Smooth muscle cell (in vitro differentiated cells): ENCODE measurements at regions not wholly inside any gene's neighbourhood (a gene's known extent, or its start where the extent isn't known, plus 50 kb on each side); places are given as distances from the start of the nearest gene placed in this dataset.

ENCODE experiments used
- DNase-seq: peaks from one replicate; lab custom pipeline; 2025; ENCODE audit not compliant: unreplicated experiment; lab: John Stamatoyannopoulos, UW
- H2AFZ ChIP-seq: fragments of 200-600 bp; sonication (generic); 2 replicates; pipeline ENCODE4 v1.6.0; 2016; ENCODE audit warnings: antibody characterized with exemption, low read depth, mild to moderate bottlenecking
- H3F3A ChIP-seq: fragments of 200-600 bp; sonication (generic); 2 replicates; pipeline ENCODE4 v1.6.0; 2017; ENCODE audit warnings: antibody characterized with exemption, low read depth
- H3K27ac ChIP-seq: fragments of 200-600 bp; sonication (generic); 2 replicates; pipeline ENCODE4 v1.5.1; 2016; ENCODE audit warnings: low read depth, mild to moderate bottlenecking
- H3K27me3 ChIP-seq: fragments of 200-600 bp; sonication (generic); 2 replicates; pipeline ENCODE4 v1.6.1; 2016; ENCODE audit warnings: low read depth, mild to moderate bottlenecking
- H3K36me3 ChIP-seq: fragments of 200-600 bp; sonication (generic); 2 replicates; pipeline ENCODE4 v1.5.1; 2016; ENCODE audit warnings: low read depth
- H3K4me1 ChIP-seq: fragments of 200-600 bp; sonication (generic); 2 replicates; pipeline ENCODE4 v1.5.1; 2016; ENCODE audit warnings: low read depth
- H3K4me2 ChIP-seq: fragments of 200-600 bp; sonication (generic); 2 replicates; pipeline ENCODE4 v1.6.0; 2016; ENCODE audit warnings: mild to moderate bottlenecking
- H3K4me3 ChIP-seq: fragments of 200-600 bp; sonication (generic); 2 replicates; pipeline ENCODE4 v1.5.1; 2016; ENCODE audit warnings: mild to moderate bottlenecking
- H3K79me2 ChIP-seq: fragments of 200-600 bp; sonication (generic); 2 replicates; pipeline ENCODE4 v1.6.0; 2016; ENCODE audit warnings: low read depth, mild to moderate bottlenecking
- H3K9ac ChIP-seq: fragments of 200-600 bp; sonication (generic); 2 replicates; pipeline ENCODE4 v1.6.0; 2016; ENCODE audit warnings: low read depth
- H3K9me3 ChIP-seq: fragments of 200-600 bp; sonication (generic); replicated peaks from 2 replicates; pipeline ENCODE4 v1.5.1; 2016; ENCODE audit warnings: low read depth
- H4K20me1 ChIP-seq: fragments of 200-600 bp; sonication (generic); 2 replicates; pipeline ENCODE4 v1.6.0; 2016; ENCODE audit warnings: low read depth
- WGBS: methylation state at CpG from one replicate; pipeline ENCODE4 v1.1.7; 2016; ENCODE audit warnings: low lambda C conversion rate; 5-methylcytosine and 5-hydroxymethylcytosine counted together
- TF ChIP-seq, protein P1 (sequence below): fragments of 200-600 bp; sonication (generic); IDR thresholded peaks from 2 replicates; pipeline ENCODE4 v1.5.1; 2017; ENCODE audit warnings: borderline replicate concordance, mild to moderate bottlenecking, antibody characterized with exemption; ENCODE audit not compliant: insufficient read depth, poor library complexity, severe bottlenecking

DNA sequence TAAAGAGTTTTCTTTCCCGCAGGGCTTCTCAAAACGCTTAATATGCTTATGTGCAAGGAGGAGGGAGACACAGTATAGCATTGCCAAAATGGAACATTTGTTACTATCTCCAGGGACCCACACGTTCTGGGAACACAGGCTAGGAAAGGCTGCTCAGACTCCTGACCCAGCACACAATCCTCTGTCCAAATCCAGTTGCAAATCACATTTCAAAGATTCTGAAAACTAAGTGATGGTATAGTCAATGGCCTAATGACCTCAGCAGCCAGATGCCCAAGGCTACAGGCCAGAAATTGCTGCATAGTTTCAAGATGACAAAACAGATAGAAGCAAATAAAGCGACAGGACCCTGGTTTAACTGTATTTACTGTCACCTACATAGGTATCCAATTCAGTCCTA, 97.0 kb upstream of the GRIP1 start:
- no peaks in the 10 kb centered on the region for H3F3A ChIP-seq
- 48% methylated on average over 4 of the region's 4 CpGs for WGBS
- no peaks in the 10 kb centered on the region for H3K9me3 ChIP-seq
- no peaks in the 10 kb centered on the region for H4K20me1 ChIP-seq
- no peak for DNase-seq
- H3K9ac ChIP-seq, result no peak overlapping the region
- no peak overlapping the region for H3K27ac ChIP-seq
- H3K36me3 ChIP-seq, result no peaks in the 10 kb centered on the region
- H3K79me2 ChIP-seq, result no peaks in the 10 kb centered on the region
- H3K4me2 ChIP-seq, result no peak overlapping the region
- H2AFZ ChIP-seq, result no peak overlapping the region
- H3K27me3 ChIP-seq, result no peaks in the 10 kb centered on the region
- H3K4me3 ChIP-seq, result no peak overlapping the region
- no peaks in the 10 kb centered on the region for H3K4me1 ChIP-seq
- TF ChIP-seq, protein P1, sequence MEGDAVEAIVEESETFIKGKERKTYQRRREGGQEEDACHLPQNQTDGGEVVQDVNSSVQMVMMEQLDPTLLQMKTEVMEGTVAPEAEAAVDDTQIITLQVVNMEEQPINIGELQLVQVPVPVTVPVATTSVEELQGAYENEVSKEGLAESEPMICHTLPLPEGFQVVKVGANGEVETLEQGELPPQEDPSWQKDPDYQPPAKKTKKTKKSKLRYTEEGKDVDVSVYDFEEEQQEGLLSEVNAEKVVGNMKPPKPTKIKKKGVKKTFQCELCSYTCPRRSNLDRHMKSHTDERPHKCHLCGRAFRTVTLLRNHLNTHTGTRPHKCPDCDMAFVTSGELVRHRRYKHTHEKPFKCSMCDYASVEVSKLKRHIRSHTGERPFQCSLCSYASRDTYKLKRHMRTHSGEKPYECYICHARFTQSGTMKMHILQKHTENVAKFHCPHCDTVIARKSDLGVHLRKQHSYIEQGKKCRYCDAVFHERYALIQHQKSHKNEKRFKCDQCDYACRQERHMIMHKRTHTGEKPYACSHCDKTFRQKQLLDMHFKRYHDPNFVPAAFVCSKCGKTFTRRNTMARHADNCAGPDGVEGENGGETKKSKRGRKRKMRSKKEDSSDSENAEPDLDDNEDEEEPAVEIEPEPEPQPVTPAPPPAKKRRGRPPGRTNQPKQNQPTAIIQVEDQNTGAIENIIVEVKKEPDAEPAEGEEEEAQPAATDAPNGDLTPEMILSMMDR, result no peak

- no peaks in the 10 kb centered on the region for H4K20me1 ChIP-seq
- 88% methylated on average over 2 of the region's 2 CpGs for WGBS
- H3F3A ChIP-seq, result no peaks in the 10 kb centered on the region
- no peaks in the 10 kb centered on the region for H3K36me3 ChIP-seq
- no peak overlapping the region for H3K4me3 ChIP-seq
- no peak overlapping the region for H3K4me2 ChIP-seq
- no peaks in the 10 kb centered on the region for H3K9me3 ChIP-seq
- no peaks in the 10 kb centered on the region for H3K27me3 ChIP-seq
- TF ChIP-seq, protein P1, result no peak
- H2AFZ ChIP-seq, result no peak overlapping the region
- no peak overlapping the region for H3K27ac ChIP-seq
- DNase-seq, result no peak
- H3K4me1 ChIP-seq, result no peaks in the 10 kb centered on the region
- H3K79me2 ChIP-seq, result no peaks in the 10 kb centered on the region
- no peak overlapping the region for H3K9ac ChIP-seq
Observed at GRCh38 chr12:66776974-66777373, 98.1 kb upstream of the GRIP1 start.

GRCh38 chr12:66779466-66779865, 100.6 kb upstream of the GRIP1 start:
- H4K20me1 ChIP-seq, result no peaks in the 10 kb centered on the region
- H3K9ac ChIP-seq, result no peak overlapping the region
- H3K4me3 ChIP-seq, result no peak overlapping the region
- no peaks in the 10 kb centered on the region for H3K9me3 ChIP-seq
- no peak overlapping the region for H3K27ac ChIP-seq
- DNase-seq, result no peak
- no peaks in the 10 kb centered on the region for H3F3A ChIP-seq
- H3K36me3 ChIP-seq, result no peaks in the 10 kb centered on the region
- 85% methylated on average over 3 of the region's 3 CpGs for WGBS
- no peak overlapping the region for H3K4me2 ChIP-seq
- TF ChIP-seq, protein P1, result no peak
- no peaks in the 10 kb centered on the region for H3K27me3 ChIP-seq
- H2AFZ ChIP-seq, result no peak overlapping the region
- no peaks in the 10 kb centered on the region for H3K79me2 ChIP-seq
- no peaks in the 10 kb centered on the region for H3K4me1 ChIP-seq

GRCh38 chr12:66786531-66787308, 107.8 kb upstream of the GRIP1 start:
- Histone ChIP-seq H3K4me2 (no peak overlapping the region), H2AFZ (no peak overlapping the region), H3K4me1 (no peaks in the 10 kb centered on the region), H3K79me2 (no peaks in the 10 kb centered on the region), H3K27me3 (no peaks in the 10 kb centered on the region), H3K9ac (no peak overlapping the region), H3K4me3 (no peak overlapping the region), H3K36me3 (no peaks in the 10 kb centered on the region), H3K27ac (no peak overlapping the region), H3F3A (no peaks in the 10 kb centered on the region), H3K9me3 (no peaks in the 10 kb centered on the region), H4K20me1 (no peaks in the 10 kb centered on the region)
- WGBS, result 84% methylated on average over 4 of the region's 4 CpGs
- TF ChIP-seq, protein P1, result no peak
- no peak for DNase-seq
